ENCODE measurements at regions not wholly inside any gene's neighbourhood (a gene's known extent, or its start where the extent isn't known, plus 50 kb on each side); places are given as distances from the start of the nearest gene placed in this dataset.

DNA sequence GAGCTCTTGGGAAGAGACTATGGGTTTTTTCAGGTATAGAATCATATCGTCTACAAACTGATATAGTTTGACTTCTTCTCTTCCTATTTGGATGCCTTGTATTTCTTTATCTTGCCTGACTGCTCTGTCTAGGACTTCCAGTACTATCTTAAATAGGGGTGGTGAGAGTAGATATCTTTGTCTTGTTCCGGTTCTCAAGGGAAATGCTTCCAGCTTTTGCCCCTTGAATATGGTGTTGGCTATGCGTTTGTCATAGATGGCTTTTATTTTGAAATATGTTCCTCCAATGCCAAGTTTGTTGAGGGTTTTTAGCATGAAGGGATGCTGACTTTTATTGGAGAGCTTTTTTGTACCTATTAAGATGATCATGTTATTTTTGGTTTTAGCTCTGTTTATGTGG lies 170.3 kb downstream of the PTGER3 start:
- Histone ChIP-seq H2BK15ac (ENCODE audit: low read depth, low read length) (no peak overlapping the region), H3K79me2 (ENCODE audit: insufficient read depth, low read length) (no peaks in the 10 kb centered on the region), H3K23me2 (ENCODE audit: insufficient read length, low read depth, low read length, poor library complexity, severe bottlenecking) (no peaks in the 10 kb centered on the region), H3K4ac (ENCODE audit: low read depth, low read length) (no peak overlapping the region), H4K20me1 (ENCODE audit: control insufficient read depth, insufficient read depth, insufficient read length) (no peaks in the 10 kb centered on the region), H3K27me3 (ENCODE audit: insufficient read depth, low read length) (no peaks in the 10 kb centered on the region), H3K79me1 (ENCODE audit: insufficient read depth, low read depth, low read length, poor library complexity, severe bottlenecking) (no peaks in the 10 kb centered on the region), H3K4me2 (ENCODE audit: insufficient read depth, insufficient read length, low read length) (no peak overlapping the region), H3T11ph (ENCODE audit: low read length) (no peak overlapping the region), H3K9ac (ENCODE audit: extremely low read depth, insufficient read length, low read length) (no peak overlapping the region), H2AK5ac (ENCODE audit: insufficient read length, low read length) (no peak overlapping the region), H4K91ac (ENCODE audit: insufficient read length, low read depth, low read length) (no peak overlapping the region), H2BK12ac (ENCODE audit: insufficient read length, low read depth, low read length) (no peak overlapping the region), H3K27ac (ENCODE audit: insufficient read length, low read depth, low read length) (no peak overlapping the region), H2BK20ac (ENCODE audit: low read depth, low read length, poor library complexity, severe bottlenecking) (no peak overlapping the region), H2BK120ac (ENCODE audit: low read depth, low read length, poor library complexity, severe bottlenecking) (no peak overlapping the region), H3K4me1 (ENCODE audit: insufficient read depth, low read length) (no peaks in the 10 kb centered on the region; the same call in 1 of the 2 replicates), H3K9me3 (ENCODE audit: control insufficient read depth, low read depth, low read length) (no peaks in the 10 kb centered on the region), H4K5ac (ENCODE audit: insufficient read length, low read depth, low read length) (no peak overlapping the region), H2AFZ (ENCODE audit: low read length) (no peak overlapping the region), H3K56ac (ENCODE audit: insufficient read length, low read depth, low read length) (no peak overlapping the region), H3K18ac (ENCODE audit: insufficient read length, low read depth, low read length) (no peak overlapping the region), H3K14ac (ENCODE audit: insufficient read depth, low read length) (no peak overlapping the region), H2BK5ac (ENCODE audit: insufficient read length, low read length) (no peak overlapping the region), H4K8ac (replicated peaks; ENCODE audit: insufficient read length, low read depth, low read length) (no peak overlapping the region), H3K23ac (ENCODE audit: insufficient read length, low read depth, low read length) (no peak overlapping the region)
- Mint-ChIP-seq H3K4me1 (0 out of 4 replicates have a peak, but pooled peaks cover 0 to 3% of the 10 kb centered on the region in 2 experiments), H3K27me3 (ENCODE audit: low read depth) (no peaks in the 10 kb centered on the region), H3K36me3 (ENCODE audit: insufficient read depth in 1 of 3, low read depth in 3 of 3) (no peaks in the 10 kb centered on the region; a peak in 1 of 7 replicates), H3K9me3 (no peaks in the 10 kb centered on the region; a peak in 1 of 5 replicates), H3K27ac (no peak overlapping the region), H3K4me3 (no peak overlapping the region)
- TF ChIP-seq, protein P1, sequence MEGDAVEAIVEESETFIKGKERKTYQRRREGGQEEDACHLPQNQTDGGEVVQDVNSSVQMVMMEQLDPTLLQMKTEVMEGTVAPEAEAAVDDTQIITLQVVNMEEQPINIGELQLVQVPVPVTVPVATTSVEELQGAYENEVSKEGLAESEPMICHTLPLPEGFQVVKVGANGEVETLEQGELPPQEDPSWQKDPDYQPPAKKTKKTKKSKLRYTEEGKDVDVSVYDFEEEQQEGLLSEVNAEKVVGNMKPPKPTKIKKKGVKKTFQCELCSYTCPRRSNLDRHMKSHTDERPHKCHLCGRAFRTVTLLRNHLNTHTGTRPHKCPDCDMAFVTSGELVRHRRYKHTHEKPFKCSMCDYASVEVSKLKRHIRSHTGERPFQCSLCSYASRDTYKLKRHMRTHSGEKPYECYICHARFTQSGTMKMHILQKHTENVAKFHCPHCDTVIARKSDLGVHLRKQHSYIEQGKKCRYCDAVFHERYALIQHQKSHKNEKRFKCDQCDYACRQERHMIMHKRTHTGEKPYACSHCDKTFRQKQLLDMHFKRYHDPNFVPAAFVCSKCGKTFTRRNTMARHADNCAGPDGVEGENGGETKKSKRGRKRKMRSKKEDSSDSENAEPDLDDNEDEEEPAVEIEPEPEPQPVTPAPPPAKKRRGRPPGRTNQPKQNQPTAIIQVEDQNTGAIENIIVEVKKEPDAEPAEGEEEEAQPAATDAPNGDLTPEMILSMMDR (conservative IDR thresholded peaks at IDR 0.05), result no peak
- DNase-seq, result no peak
- no CpG with 5 or more reads among the region's 3 CpGs for WGBS (ENCODE audit: extremely low coverage, insufficient read length, low lambda C conversion rate)

Data from H9 (cell line).